Activated naive CD8-positive, alpha-beta T cell (primary cell): ENCODE measurements at regions not wholly inside any gene's neighbourhood (a gene's known extent, or its start where the extent isn't known, plus 50 kb on each side); places are given as distances from the start of the nearest gene placed in this dataset.
A peak's percentile ranks its signal among the peaks of the same experiment; 100 is the strongest.

ENCODE experiments used
- H3K27ac Mint-ChIP-seq: one replicate; pipeline ENCODE4 v1.8.0; 2021; ENCODE audit warnings: mixed read lengths
- H3K27me3 Mint-ChIP-seq: one replicate; pipeline ENCODE4 v1.8.0; 2021; ENCODE audit warnings: mixed read lengths
- H3K36me3 Mint-ChIP-seq: one replicate; pipeline ENCODE4 v1.8.0; 2021; ENCODE audit warnings: mixed read lengths
- H3K4me1 Mint-ChIP-seq: one replicate; pipeline ENCODE4 v1.8.0; 2021; ENCODE audit warnings: low read depth, mixed read lengths
- H3K4me3 Mint-ChIP-seq: one replicate; pipeline ENCODE4 v1.8.0; 2021; ENCODE audit warnings: mild to moderate bottlenecking, mixed read lengths
- H3K9me3 Mint-ChIP-seq: one replicate; pipeline ENCODE4 v1.8.0; 2021; ENCODE audit warnings: low read depth, mixed read lengths

GRCh38 chr15:38614621-38615020 is 50.0 kb upstream of the RASGRP1 start:
- Mint-ChIP-seq H3K27me3 (no peaks in the 10 kb centered on the region), H3K4me1 (peaks cover 50% of the 10 kb centered on the region), H3K4me3 (no peak overlapping the region), H3K27ac (no peak overlapping the region), H3K36me3 (no peaks in the 10 kb centered on the region), H3K9me3 (no peaks in the 10 kb centered on the region)

- Mint-ChIP-seq H3K27ac (peak overlapping the region; percentile 54), H3K4me3 (no peak overlapping the region), H3K4me1 (peaks cover 31% of the 10 kb centered on the region), H3K27me3 (no peaks in the 10 kb centered on the region), H3K9me3 (no peaks in the 10 kb centered on the region), H3K36me3 (no peaks in the 10 kb centered on the region)
Observed at GRCh38 chr15:38617831-38618230, 53.2 kb upstream of the RASGRP1 start.

- no peak overlapping the region for H3K4me3 Mint-ChIP-seq
- no peaks in the 10 kb centered on the region for H3K9me3 Mint-ChIP-seq
- peak overlapping the region; percentile 54 for H3K27ac Mint-ChIP-seq
- H3K4me1 Mint-ChIP-seq = peaks cover 26% of the 10 kb centered on the region
- no peaks in the 10 kb centered on the region for H3K36me3 Mint-ChIP-seq
- no peaks in the 10 kb centered on the region for H3K27me3 Mint-ChIP-seq
Observed at GRCh38 chr15:38618242-38618955, 53.8 kb upstream of the RASGRP1 start.

GRCh38 chr15:38620098-38620497 is 55.5 kb upstream of the RASGRP1 start:
- no peak overlapping the region for H3K27ac Mint-ChIP-seq
- no peak overlapping the region for H3K4me3 Mint-ChIP-seq
- H3K27me3 Mint-ChIP-seq = no peaks in the 10 kb centered on the region
- no peaks in the 10 kb centered on the region for H3K36me3 Mint-ChIP-seq
- H3K9me3 Mint-ChIP-seq = no peaks in the 10 kb centered on the region
- H3K4me1 Mint-ChIP-seq = peaks cover 21% of the 10 kb centered on the region

- Mint-ChIP-seq H3K36me3 (no peaks in the 10 kb centered on the region), H3K4me1 (peaks cover 23% of the 10 kb centered on the region), H3K4me3 (no peak overlapping the region), H3K27me3 (no peaks in the 10 kb centered on the region), H3K9me3 (no peaks in the 10 kb centered on the region), H3K27ac (no peak overlapping the region)
Observed at GRCh38 chr15:38620851-38621594, 56.4 kb upstream of the RASGRP1 start.

GRCh38 chr15:38622304-38622703 is 57.7 kb upstream of the RASGRP1 start:
- no peaks in the 10 kb centered on the region for H3K9me3 Mint-ChIP-seq
- no peak overlapping the region for H3K4me3 Mint-ChIP-seq
- no peaks in the 10 kb centered on the region for H3K36me3 Mint-ChIP-seq
- peaks cover 36% of the 10 kb centered on the region for H3K4me1 Mint-ChIP-seq
- H3K27ac Mint-ChIP-seq = no peak overlapping the region
- H3K27me3 Mint-ChIP-seq = no peaks in the 10 kb centered on the region

GRCh38 chr15:38622908-38623307 is 58.3 kb upstream of the RASGRP1 start:
- peaks cover 34% of the 10 kb centered on the region for H3K4me1 Mint-ChIP-seq
- H3K27me3 Mint-ChIP-seq = no peaks in the 10 kb centered on the region
- H3K9me3 Mint-ChIP-seq = no peaks in the 10 kb centered on the region
- H3K36me3 Mint-ChIP-seq = no peaks in the 10 kb centered on the region
- peak overlapping the region; percentile 2 for H3K27ac Mint-ChIP-seq
- H3K4me3 Mint-ChIP-seq = no peak overlapping the region

- H3K4me1 Mint-ChIP-seq = peaks cover 39% of the 10 kb centered on the region
- no peaks in the 10 kb centered on the region for H3K27me3 Mint-ChIP-seq
Observed at GRCh38 chr15:38623744-38624143, 59.1 kb upstream of the RASGRP1 start.

GRCh38 chr15:38624244-38625205 is 59.9 kb upstream of the RASGRP1 start:
- H3K36me3 Mint-ChIP-seq = no peaks in the 10 kb centered on the region
- H3K4me1 Mint-ChIP-seq = peaks cover 42% of the 10 kb centered on the region
- H3K9me3 Mint-ChIP-seq = no peaks in the 10 kb centered on the region
- H3K27ac Mint-ChIP-seq = no peak overlapping the region
- no peaks in the 10 kb centered on the region for H3K27me3 Mint-ChIP-seq
- no peak overlapping the region for H3K4me3 Mint-ChIP-seq

More at GRCh38 chr15:38623744-38624143, 59.1 kb upstream of the RASGRP1 start:
- Mint-ChIP-seq H3K9me3 (no peaks in the 10 kb centered on the region), H3K27ac (no peak overlapping the region), H3K36me3 (no peaks in the 10 kb centered on the region), H3K4me3 (no peak overlapping the region)

- H3K27me3 Mint-ChIP-seq = no peaks in the 10 kb centered on the region
- H3K36me3 Mint-ChIP-seq = no peaks in the 10 kb centered on the region
- H3K9me3 Mint-ChIP-seq = no peaks in the 10 kb centered on the region
- H3K27ac Mint-ChIP-seq = no peak overlapping the region
- no peak overlapping the region for H3K4me3 Mint-ChIP-seq
- H3K4me1 Mint-ChIP-seq = peaks cover 46% of the 10 kb centered on the region
Observed at GRCh38 chr15:38625886-38626285, 61.3 kb upstream of the RASGRP1 start.

- H3K27me3 Mint-ChIP-seq = no peaks in the 10 kb centered on the region
- peaks cover 49% of the 10 kb centered on the region for H3K4me1 Mint-ChIP-seq
- no peaks in the 10 kb centered on the region for H3K36me3 Mint-ChIP-seq
- peak overlapping the region; percentile 18 for H3K27ac Mint-ChIP-seq
- H3K9me3 Mint-ChIP-seq = no peaks in the 10 kb centered on the region
- H3K4me3 Mint-ChIP-seq = no peak overlapping the region
Observed at GRCh38 chr15:38626443-38627050, 61.9 kb upstream of the RASGRP1 start.

- no peaks in the 10 kb centered on the region for H3K36me3 Mint-ChIP-seq
- no peak overlapping the region for H3K4me3 Mint-ChIP-seq
- no peaks in the 10 kb centered on the region for H3K27me3 Mint-ChIP-seq
- peaks cover 58% of the 10 kb centered on the region for H3K4me1 Mint-ChIP-seq
- no peaks in the 10 kb centered on the region for H3K9me3 Mint-ChIP-seq
- no peak overlapping the region for H3K27ac Mint-ChIP-seq
Observed at GRCh38 chr15:38627689-38628277, 63.2 kb upstream of the RASGRP1 start.

- no peaks in the 10 kb centered on the region for H3K36me3 Mint-ChIP-seq
- peaks cover 53% of the 10 kb centered on the region for H3K4me1 Mint-ChIP-seq
- no peaks in the 10 kb centered on the region for H3K27me3 Mint-ChIP-seq
- peak overlapping the region; percentile 43 for H3K4me3 Mint-ChIP-seq
- peak overlapping the region; percentile 95 for H3K27ac Mint-ChIP-seq
- no peaks in the 10 kb centered on the region for H3K9me3 Mint-ChIP-seq
Observed at GRCh38 chr15:38631119-38632075, 66.8 kb upstream of the RASGRP1 start.
